ENCODE measurements at regions not wholly inside any gene's neighbourhood (a gene's known extent, or its start where the extent isn't known, plus 50 kb on each side); places are given as distances from the start of the nearest gene placed in this dataset.

DNA sequence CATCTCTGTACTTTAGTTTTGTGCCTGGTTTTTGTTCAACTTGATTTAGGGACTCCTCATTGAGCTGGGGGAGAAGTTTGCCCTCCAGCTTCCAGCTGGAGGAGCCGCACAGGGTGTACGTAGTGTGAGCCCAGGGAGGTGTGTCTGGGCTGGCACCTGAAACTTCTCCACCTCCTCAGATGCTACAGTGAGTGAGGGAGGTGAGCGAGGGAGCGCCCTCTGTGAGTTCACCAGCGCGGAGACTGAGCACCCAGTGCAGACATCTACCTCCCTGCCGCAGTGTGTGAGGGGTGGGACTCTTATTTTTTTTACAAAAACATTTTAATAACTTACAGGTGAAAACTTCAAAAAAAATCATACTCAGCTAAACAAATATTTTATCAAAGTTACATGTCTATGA is 204.2 kb upstream of the HS6ST1 start:
- Histone ChIP-seq H4K20me1 (ENCODE audit: insufficient read depth, low read length) (no peaks in the 10 kb centered on the region), H3K4me1 (ENCODE audit: low read length) (peaks cover 26% of the 10 kb centered on the region), H3K4me2 (ENCODE audit: low read length) (no peak overlapping the region), H3K4me3 (ENCODE audit: low read length) (no peak overlapping the region), H3K27me3 (ENCODE audit: low read depth, low read length) (no peaks in the 10 kb centered on the region), H3K9me3 (ENCODE audit: insufficient read depth, low read length) (no peaks in the 10 kb centered on the region), H3K36me3 (replicated peaks; ENCODE audit: low read depth, low read length) (no peaks in the 10 kb centered on the region), H2AFZ (ENCODE audit: low read depth, low read length) (no peak overlapping the region), H3K9ac (ENCODE audit: low read length) (no peak overlapping the region), H3K79me2 (ENCODE audit: low read length) (no peaks in the 10 kb centered on the region), H3K27ac (ENCODE audit: low read length) (no peak overlapping the region)
- TF ChIP-seq EZH2phosphoT487 (IDR thresholded peaks at IDR 0.05; ENCODE audit: low read depth) (no peak), CTCF (IDR thresholded peaks at IDR 0.05; ENCODE audit: low read depth, low read length) (no peak)

DNA sequence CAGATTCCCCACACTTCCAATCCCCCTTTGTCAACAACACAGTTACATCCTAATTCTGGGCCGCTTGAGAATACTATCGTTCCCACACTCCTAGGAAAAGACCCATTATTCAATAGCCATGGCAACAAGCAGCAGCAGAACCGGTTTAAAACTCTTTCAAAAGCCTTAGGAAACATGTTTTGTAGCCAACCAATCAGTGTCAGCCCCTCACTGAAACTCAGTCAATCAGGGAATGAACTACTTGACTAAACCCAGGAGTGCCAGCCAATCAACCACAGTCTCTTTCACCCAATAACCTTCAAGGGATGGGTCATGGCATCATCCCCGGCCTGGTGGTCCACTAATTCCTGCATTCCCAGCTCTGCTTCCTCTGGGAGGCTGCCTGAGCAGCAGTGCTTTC is 204.8 kb upstream of the HS6ST1 start:
- Histone ChIP-seq H4K20me1 (ENCODE audit: insufficient read depth, low read length) (no peaks in the 10 kb centered on the region), H3K9ac (ENCODE audit: low read length) (no peak overlapping the region), H3K79me2 (ENCODE audit: low read length) (no peaks in the 10 kb centered on the region), H2AFZ (ENCODE audit: low read depth, low read length) (no peak overlapping the region), H3K4me1 (ENCODE audit: low read length) (peaks cover 20% of the 10 kb centered on the region), H3K4me2 (ENCODE audit: low read length) (no peak overlapping the region), H3K4me3 (ENCODE audit: low read length) (no peak overlapping the region), H3K36me3 (replicated peaks; ENCODE audit: low read depth, low read length) (no peaks in the 10 kb centered on the region), H3K27me3 (ENCODE audit: low read depth, low read length) (no peaks in the 10 kb centered on the region), H3K27ac (ENCODE audit: low read length) (no peak overlapping the region), H3K9me3 (ENCODE audit: insufficient read depth, low read length) (no peaks in the 10 kb centered on the region)
- no peak for TF ChIP-seq CTCF (IDR thresholded peaks at IDR 0.05; ENCODE audit: low read depth, low read length)
- no peak for TF ChIP-seq EZH2phosphoT487 (IDR thresholded peaks at IDR 0.05; ENCODE audit: low read depth)

- H3K36me3 ChIP-seq (replicated peaks; ENCODE audit: low read depth, low read length) = no peaks in the 10 kb centered on the region
- no peak overlapping the region for H2AFZ ChIP-seq (ENCODE audit: low read depth, low read length)
- no peaks in the 10 kb centered on the region for H3K27me3 ChIP-seq (ENCODE audit: low read depth, low read length)
- no peak overlapping the region for H3K9ac ChIP-seq (ENCODE audit: low read length)
- H3K79me2 ChIP-seq (ENCODE audit: low read length) = no peaks in the 10 kb centered on the region
- no peaks in the 10 kb centered on the region for H4K20me1 ChIP-seq (ENCODE audit: insufficient read depth, low read length)
- H3K4me3 ChIP-seq (ENCODE audit: low read length) = no peak overlapping the region
- no peaks in the 10 kb centered on the region for H3K9me3 ChIP-seq (ENCODE audit: insufficient read depth, low read length)
- no peak overlapping the region for H3K27ac ChIP-seq (ENCODE audit: low read length)
- TF ChIP-seq EZH2phosphoT487 (IDR thresholded peaks at IDR 0.05; ENCODE audit: low read depth) = no peak
- TF ChIP-seq CTCF (IDR thresholded peaks at IDR 0.05; ENCODE audit: low read depth, low read length) = no peak
- peaks cover 20% of the 10 kb centered on the region for H3K4me1 ChIP-seq (ENCODE audit: low read length)
- H3K4me2 ChIP-seq (ENCODE audit: low read length) = no peak overlapping the region
Measured at GRCh38 chr2:128524183-128524582, 205.5 kb upstream of the HS6ST1 start.

DNA sequence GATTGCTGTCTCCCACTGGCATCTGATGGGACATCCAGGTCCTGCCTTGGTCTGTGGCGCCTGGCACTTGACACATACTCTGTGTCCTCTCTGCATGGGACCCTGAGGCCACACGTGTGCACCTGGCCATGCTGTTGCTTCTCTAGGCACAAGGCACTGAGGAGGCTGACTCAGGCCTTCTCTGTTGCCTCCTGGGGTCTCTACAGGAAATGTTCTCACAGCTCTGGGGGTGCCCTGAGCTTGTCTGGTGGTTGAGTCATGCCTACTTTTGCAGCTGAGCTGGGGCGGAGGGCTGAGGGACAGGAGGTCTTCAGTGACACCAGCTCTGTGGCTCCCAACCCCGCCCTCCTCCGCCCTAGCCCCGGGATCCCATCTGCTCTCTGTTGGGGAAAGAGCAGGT is 207.0 kb upstream of the HS6ST1 start:
- no peak overlapping the region for H3K9ac ChIP-seq (ENCODE audit: low read length)
- no peaks in the 10 kb centered on the region for H3K79me2 ChIP-seq (ENCODE audit: low read length)
- peaks cover 9% of the 10 kb centered on the region for H3K4me1 ChIP-seq (ENCODE audit: low read length)
- no peaks in the 10 kb centered on the region for H3K27me3 ChIP-seq (ENCODE audit: low read depth, low read length)
- H3K9me3 ChIP-seq (ENCODE audit: insufficient read depth, low read length) = no peaks in the 10 kb centered on the region
- H3K4me3 ChIP-seq (ENCODE audit: low read length) = no peak overlapping the region
- no peak overlapping the region for H3K27ac ChIP-seq (ENCODE audit: low read length)
- no peak overlapping the region for H2AFZ ChIP-seq (ENCODE audit: low read depth, low read length)
- no peak overlapping the region for H3K4me2 ChIP-seq (ENCODE audit: low read length)
- no peak for TF ChIP-seq EZH2phosphoT487 (IDR thresholded peaks at IDR 0.05; ENCODE audit: low read depth)
- no peak for TF ChIP-seq CTCF (IDR thresholded peaks at IDR 0.05; ENCODE audit: low read depth, low read length)
- H4K20me1 ChIP-seq (ENCODE audit: insufficient read depth, low read length) = no peaks in the 10 kb centered on the region
- no peaks in the 10 kb centered on the region for H3K36me3 ChIP-seq (replicated peaks; ENCODE audit: low read depth, low read length)
